ENCODE measurements at regions not wholly inside any gene's neighbourhood (a gene's known extent, or its start where the extent isn't known, plus 50 kb on each side); places are given as distances from the start of the nearest gene placed in this dataset.

DNA sequence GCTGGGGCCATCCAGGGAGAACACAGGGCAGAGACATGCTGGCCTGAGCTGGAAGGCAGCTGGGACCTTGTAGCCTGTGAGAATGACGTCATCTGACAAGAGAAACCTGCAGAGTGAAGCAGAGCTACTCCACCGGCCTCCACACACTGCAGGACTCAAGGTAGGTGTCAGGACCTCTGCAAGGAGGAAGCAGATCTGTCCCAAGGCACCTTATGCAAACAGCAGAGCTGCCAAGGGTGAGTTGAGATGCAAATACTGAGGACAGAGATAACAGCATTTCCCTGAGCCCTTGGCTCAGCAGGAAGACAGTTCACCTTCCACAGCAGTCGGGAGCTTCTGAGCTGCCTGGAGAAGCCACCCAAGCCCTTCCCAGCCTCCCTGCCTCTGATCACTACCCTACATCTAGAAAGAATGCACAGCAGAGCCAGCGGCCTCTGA, 51.9 kb upstream of the IGSF9B start:
- no peaks in the 10 kb centered on the region for H3F3A ChIP-seq (ENCODE audit: insufficient read depth, low read depth)
- H3K9me3 ChIP-seq (ENCODE audit: insufficient read depth, low read depth) = no peaks in the 10 kb centered on the region
- H3K4me3 ChIP-seq = no peak overlapping the region
- no peaks in the 10 kb centered on the region for H3K9me2 ChIP-seq (ENCODE audit: insufficient read depth)
- ChIA-PET POLR2A (ENCODE audit: unreplicated experiment) (no interaction called here), CTCF (no interaction called here)
- H3K27ac ChIP-seq = no peak overlapping the region
- intact Hi-C loops (cut with micrococcal nuclease; ENCODE audit: unreplicated experiment) = no loop called here
- H3K4me2 ChIP-seq = no peak overlapping the region
- BruUV-seq (replicated peaks) = no TSS peak
- DNase-seq = no peak
- no peak overlapping the region for H2AFZ ChIP-seq
- H3K79me2 ChIP-seq (ENCODE audit: low read depth) = no peaks in the 10 kb centered on the region
- TF ChIP-seq, protein P1, sequence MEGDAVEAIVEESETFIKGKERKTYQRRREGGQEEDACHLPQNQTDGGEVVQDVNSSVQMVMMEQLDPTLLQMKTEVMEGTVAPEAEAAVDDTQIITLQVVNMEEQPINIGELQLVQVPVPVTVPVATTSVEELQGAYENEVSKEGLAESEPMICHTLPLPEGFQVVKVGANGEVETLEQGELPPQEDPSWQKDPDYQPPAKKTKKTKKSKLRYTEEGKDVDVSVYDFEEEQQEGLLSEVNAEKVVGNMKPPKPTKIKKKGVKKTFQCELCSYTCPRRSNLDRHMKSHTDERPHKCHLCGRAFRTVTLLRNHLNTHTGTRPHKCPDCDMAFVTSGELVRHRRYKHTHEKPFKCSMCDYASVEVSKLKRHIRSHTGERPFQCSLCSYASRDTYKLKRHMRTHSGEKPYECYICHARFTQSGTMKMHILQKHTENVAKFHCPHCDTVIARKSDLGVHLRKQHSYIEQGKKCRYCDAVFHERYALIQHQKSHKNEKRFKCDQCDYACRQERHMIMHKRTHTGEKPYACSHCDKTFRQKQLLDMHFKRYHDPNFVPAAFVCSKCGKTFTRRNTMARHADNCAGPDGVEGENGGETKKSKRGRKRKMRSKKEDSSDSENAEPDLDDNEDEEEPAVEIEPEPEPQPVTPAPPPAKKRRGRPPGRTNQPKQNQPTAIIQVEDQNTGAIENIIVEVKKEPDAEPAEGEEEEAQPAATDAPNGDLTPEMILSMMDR (conservative IDR thresholded peaks at IDR 0.05) = no peak
- no peak for TF ChIP-seq EZH2 (IDR thresholded peaks at IDR 0.05; ENCODE audit: low read depth)
- peaks cover 91% of the 10 kb centered on the region for H3K27me3 ChIP-seq (ENCODE audit: insufficient read depth, low read depth)
- no peaks in the 10 kb centered on the region for H4K20me1 ChIP-seq (ENCODE audit: insufficient read depth)
- no peaks in the 10 kb centered on the region for H3K36me3 ChIP-seq (ENCODE audit: low read depth)
- no peaks in the 10 kb centered on the region for H3K4me1 ChIP-seq (replicated peaks; ENCODE audit: insufficient read depth)

DNA sequence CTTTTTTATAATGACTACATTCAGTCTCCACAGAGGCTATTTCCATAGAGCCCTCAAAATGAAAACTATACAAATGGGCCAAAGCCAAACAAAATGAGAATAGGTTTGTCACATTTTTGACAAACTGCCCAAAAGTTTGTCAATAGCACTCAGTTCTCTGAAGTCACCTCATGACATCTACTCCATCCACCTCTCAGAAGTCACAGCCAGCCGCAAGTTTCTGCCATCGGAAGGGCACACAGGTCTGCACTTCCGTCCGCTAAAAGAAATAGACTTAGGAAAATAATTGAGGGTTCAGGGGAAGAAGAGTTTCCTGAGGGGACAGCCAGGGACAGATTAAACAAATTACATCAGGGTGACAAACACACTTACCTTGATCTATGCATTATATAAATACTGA, 55.4 kb upstream of the JAM3 start:
- H3K27me3 ChIP-seq (ENCODE audit: insufficient read depth, low read depth) = peaks cover 98% of the 10 kb centered on the region
- BruUV-seq (replicated peaks) = no TSS peak
- H3K4me2 ChIP-seq = no peak overlapping the region
- TF ChIP-seq EZH2 (IDR thresholded peaks at IDR 0.05; ENCODE audit: low read depth) = no peak
- TF ChIP-seq, protein P1 (conservative IDR thresholded peaks at IDR 0.05) = no peak
- H3K4me1 ChIP-seq (replicated peaks; ENCODE audit: insufficient read depth) = no peaks in the 10 kb centered on the region
- CTCF ChIA-PET = no interaction called here
- DNase-seq = no peak
- no peaks in the 10 kb centered on the region for H3K9me2 ChIP-seq (ENCODE audit: insufficient read depth)
- H3K4me3 ChIP-seq = no peak overlapping the region
- H4K20me1 ChIP-seq (ENCODE audit: insufficient read depth) = no peaks in the 10 kb centered on the region
- H2AFZ ChIP-seq = no peak overlapping the region
- intact Hi-C loops (cut with micrococcal nuclease; ENCODE audit: unreplicated experiment) = no loop called here
- POLR2A ChIA-PET (ENCODE audit: unreplicated experiment) = no interaction called here
- no peaks in the 10 kb centered on the region for H3K36me3 ChIP-seq (ENCODE audit: low read depth)
- no peaks in the 10 kb centered on the region for H3K9me3 ChIP-seq (ENCODE audit: insufficient read depth, low read depth)
- H3K79me2 ChIP-seq (ENCODE audit: low read depth) = no peaks in the 10 kb centered on the region
- H3K27ac ChIP-seq = no peak overlapping the region
- no peaks in the 10 kb centered on the region for H3F3A ChIP-seq (ENCODE audit: insufficient read depth, low read depth)

DNA sequence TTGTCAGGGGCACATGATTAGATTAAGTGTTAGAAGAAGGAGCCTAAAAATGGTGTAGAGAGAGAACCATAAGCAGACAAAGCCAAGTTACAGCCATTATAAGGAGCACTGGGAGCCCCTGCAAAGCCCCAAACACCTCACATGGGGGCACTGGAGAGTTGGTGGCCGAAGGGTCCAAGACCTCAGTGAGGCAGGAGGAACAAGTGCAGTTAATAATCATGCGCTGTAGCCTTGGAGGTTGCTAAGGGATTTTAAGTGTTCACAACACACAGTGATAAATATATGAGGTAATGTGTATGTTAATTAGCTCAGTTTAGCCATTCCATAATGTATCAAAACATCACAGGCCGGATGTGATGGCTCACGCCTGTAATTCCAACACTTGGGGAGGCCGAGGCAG, 54.4 kb upstream of the JAM3 start:
- no peaks in the 10 kb centered on the region for H4K20me1 ChIP-seq (ENCODE audit: insufficient read depth)
- BruUV-seq (replicated peaks) = no TSS peak
- H3K27ac ChIP-seq = no peak overlapping the region
- H3K4me1 ChIP-seq (replicated peaks; ENCODE audit: insufficient read depth) = no peaks in the 10 kb centered on the region
- DNase-seq = no peak
- CTCF ChIA-PET = no interaction called here
- no peaks in the 10 kb centered on the region for H3F3A ChIP-seq (ENCODE audit: insufficient read depth, low read depth)
- H3K9me2 ChIP-seq (ENCODE audit: insufficient read depth) = no peaks in the 10 kb centered on the region
- no peak overlapping the region for H3K4me3 ChIP-seq
- POLR2A ChIA-PET (ENCODE audit: unreplicated experiment) = no interaction called here
- H2AFZ ChIP-seq = no peak overlapping the region
- H3K36me3 ChIP-seq (ENCODE audit: low read depth) = no peaks in the 10 kb centered on the region
- H3K27me3 ChIP-seq (ENCODE audit: insufficient read depth, low read depth) = peaks cover 96% of the 10 kb centered on the region
- no peak for TF ChIP-seq EZH2 (IDR thresholded peaks at IDR 0.05; ENCODE audit: low read depth)
- H3K9me3 ChIP-seq (ENCODE audit: insufficient read depth, low read depth) = no peaks in the 10 kb centered on the region
- H3K79me2 ChIP-seq (ENCODE audit: low read depth) = no peaks in the 10 kb centered on the region
- H3K4me2 ChIP-seq = no peak overlapping the region
- intact Hi-C loops (cut with micrococcal nuclease; ENCODE audit: unreplicated experiment) = no loop called here

DNA sequence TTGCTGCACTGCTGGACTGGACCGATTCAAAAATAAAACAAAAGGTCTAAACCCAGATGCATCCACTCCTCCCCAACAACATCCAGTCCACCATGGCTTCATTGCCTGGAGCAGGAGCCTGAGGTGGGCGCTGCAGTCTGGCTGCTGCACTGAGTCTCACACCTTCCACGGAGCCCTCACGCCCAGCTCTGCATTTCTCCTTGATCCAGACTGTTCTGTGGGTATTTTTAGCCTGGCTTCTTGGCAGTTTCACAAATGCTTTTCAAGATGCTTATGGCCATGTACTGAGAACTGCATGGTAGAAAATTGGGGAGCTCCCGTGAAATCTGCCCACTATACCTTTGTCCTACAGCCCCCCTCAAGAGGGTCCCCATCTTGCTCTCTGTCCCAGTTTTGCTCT, 53.3 kb upstream of the JAM3 start:
- Histone ChIP-seq H3F3A (ENCODE audit: insufficient read depth, low read depth) (no peaks in the 10 kb centered on the region), H3K4me2 (no peak overlapping the region), H3K27me3 (ENCODE audit: insufficient read depth, low read depth) (peaks cover 96% of the 10 kb centered on the region), H4K20me1 (ENCODE audit: insufficient read depth) (no peaks in the 10 kb centered on the region), H3K79me2 (ENCODE audit: low read depth) (no peaks in the 10 kb centered on the region), H3K27ac (no peak overlapping the region), H3K36me3 (ENCODE audit: low read depth) (no peaks in the 10 kb centered on the region), H3K9me2 (ENCODE audit: insufficient read depth) (no peaks in the 10 kb centered on the region), H3K4me3 (no peak overlapping the region), H2AFZ (no peak overlapping the region), H3K4me1 (replicated peaks; ENCODE audit: insufficient read depth) (no peaks in the 10 kb centered on the region), H3K9me3 (ENCODE audit: insufficient read depth, low read depth) (no peaks in the 10 kb centered on the region)
- BruUV-seq (replicated peaks) = no TSS peak
- intact Hi-C loops (cut with micrococcal nuclease; ENCODE audit: unreplicated experiment) = no loop called here
- ChIA-PET POLR2A (ENCODE audit: unreplicated experiment) (no interaction called here), CTCF (no interaction called here)
- DNase-seq = no peak
- TF ChIP-seq, protein P1 (conservative IDR thresholded peaks at IDR 0.05) = no peak
- TF ChIP-seq EZH2 (IDR thresholded peaks at IDR 0.05; ENCODE audit: low read depth) = no peak
